ENCODE measurements at regions not wholly inside any gene's neighbourhood (a gene's known extent, or its start where the extent isn't known, plus 50 kb on each side); places are given as distances from the start of the nearest gene placed in this dataset.
"Not testable (repeated sequence)": the region's sequence is repeated elsewhere in the genome, so short reads cannot be mapped to it uniquely, and the experiment has no call there.

- Histone ChIP-seq H3K27me3 (ENCODE audit: control insufficient read depth, insufficient read depth, low read length) (no peaks in the 10 kb centered on the region), H3K4me3 (ENCODE audit: low read depth, low read length) (no peak overlapping the region), H3K36me3 (ENCODE audit: control insufficient read depth, insufficient read depth, low read length) (no peaks in the 10 kb centered on the region)
- ChIA-PET CTCF (interaction anchor here (0.7 kb wide), 1 partner anchor 1467 kb away, joined by 4 read pairs; no protein-coding TSS in a partner anchor), POLR2A (no interaction called here)
- no peak for DNase-seq (ENCODE audit: low read depth)
- TF ChIP-seq, protein P1, sequence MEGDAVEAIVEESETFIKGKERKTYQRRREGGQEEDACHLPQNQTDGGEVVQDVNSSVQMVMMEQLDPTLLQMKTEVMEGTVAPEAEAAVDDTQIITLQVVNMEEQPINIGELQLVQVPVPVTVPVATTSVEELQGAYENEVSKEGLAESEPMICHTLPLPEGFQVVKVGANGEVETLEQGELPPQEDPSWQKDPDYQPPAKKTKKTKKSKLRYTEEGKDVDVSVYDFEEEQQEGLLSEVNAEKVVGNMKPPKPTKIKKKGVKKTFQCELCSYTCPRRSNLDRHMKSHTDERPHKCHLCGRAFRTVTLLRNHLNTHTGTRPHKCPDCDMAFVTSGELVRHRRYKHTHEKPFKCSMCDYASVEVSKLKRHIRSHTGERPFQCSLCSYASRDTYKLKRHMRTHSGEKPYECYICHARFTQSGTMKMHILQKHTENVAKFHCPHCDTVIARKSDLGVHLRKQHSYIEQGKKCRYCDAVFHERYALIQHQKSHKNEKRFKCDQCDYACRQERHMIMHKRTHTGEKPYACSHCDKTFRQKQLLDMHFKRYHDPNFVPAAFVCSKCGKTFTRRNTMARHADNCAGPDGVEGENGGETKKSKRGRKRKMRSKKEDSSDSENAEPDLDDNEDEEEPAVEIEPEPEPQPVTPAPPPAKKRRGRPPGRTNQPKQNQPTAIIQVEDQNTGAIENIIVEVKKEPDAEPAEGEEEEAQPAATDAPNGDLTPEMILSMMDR (IDR thresholded peaks at IDR 0.05; ENCODE audit: insufficient read depth, low read depth, low read length): no peak
Observed at GRCh38 chr4:169898095-169898494, 128.1 kb downstream of the MFAP3L start.

GRCh38 chr4:169894767-169895166, 131.4 kb downstream of the MFAP3L start:
- CTCF ChIA-PET; DNase-seq (ENCODE audit: low read depth); H3K36me3 ChIP-seq (ENCODE audit: control insufficient read depth, insufficient read depth, low read length); H3K27me3 ChIP-seq (ENCODE audit: control insufficient read depth, insufficient read depth, low read length); H3K4me3 ChIP-seq (ENCODE audit: low read depth, low read length); POLR2A ChIA-PET: not testable (repeated sequence)

DNA sequence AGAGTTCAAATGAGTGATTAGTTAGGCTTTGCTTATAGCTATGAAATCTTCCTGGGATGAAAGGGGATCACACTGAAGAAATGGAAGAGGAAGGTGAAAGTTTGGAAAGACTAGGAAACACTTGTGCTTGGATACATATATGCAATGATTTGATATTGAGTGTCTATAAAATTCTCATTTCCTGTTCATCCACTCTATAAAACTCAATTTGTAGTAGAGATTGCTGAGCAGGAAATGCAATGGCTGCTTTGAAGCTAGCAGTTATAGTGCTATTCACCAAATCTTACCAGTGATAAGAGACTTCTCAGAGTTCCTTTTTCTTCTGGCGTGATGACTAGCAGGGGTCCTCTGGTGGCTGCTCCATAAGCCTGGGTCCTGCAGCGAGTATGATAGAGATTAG, 128.1 kb upstream of the HPF1 start:
- TF ChIP-seq, protein P1 (IDR thresholded peaks at IDR 0.05; ENCODE audit: insufficient read depth, low read depth, low read length): no peak
- Histone ChIP-seq H3K36me3 (ENCODE audit: control insufficient read depth, insufficient read depth, low read length) (no peaks in the 10 kb centered on the region), H3K4me3 (ENCODE audit: low read depth, low read length) (no peak overlapping the region), H3K27me3 (ENCODE audit: control insufficient read depth, insufficient read depth, low read length) (no peaks in the 10 kb centered on the region)
- DNase-seq (ENCODE audit: low read depth): no peak
- CTCF ChIA-PET: interaction anchor here (0.5 kb wide), 1 partner anchor 65 kb away, joined by 3 read pairs; no protein-coding TSS in a partner anchor
- POLR2A ChIA-PET: no interaction called here

- Histone ChIP-seq H3K27me3 (ENCODE audit: control insufficient read depth, insufficient read depth, low read length) (no peaks in the 10 kb centered on the region), H3K36me3 (ENCODE audit: control insufficient read depth, insufficient read depth, low read length) (no peaks in the 10 kb centered on the region), H3K4me3 (ENCODE audit: low read depth, low read length) (no peak overlapping the region)
- POLR2A ChIA-PET: no interaction called here
- TF ChIP-seq, protein P1 (IDR thresholded peaks at IDR 0.05; ENCODE audit: insufficient read depth, low read depth, low read length): no peak
- no peak for DNase-seq (ENCODE audit: low read depth)
- CTCF ChIA-PET: interaction anchor here (0.6 kb wide), 1 partner anchor 16 kb away, joined by 3 read pairs; no protein-coding TSS in a partner anchor
Observed at GRCh38 chr4:169881769-169882168, 124.0 kb upstream of the HPF1 start.

DNA sequence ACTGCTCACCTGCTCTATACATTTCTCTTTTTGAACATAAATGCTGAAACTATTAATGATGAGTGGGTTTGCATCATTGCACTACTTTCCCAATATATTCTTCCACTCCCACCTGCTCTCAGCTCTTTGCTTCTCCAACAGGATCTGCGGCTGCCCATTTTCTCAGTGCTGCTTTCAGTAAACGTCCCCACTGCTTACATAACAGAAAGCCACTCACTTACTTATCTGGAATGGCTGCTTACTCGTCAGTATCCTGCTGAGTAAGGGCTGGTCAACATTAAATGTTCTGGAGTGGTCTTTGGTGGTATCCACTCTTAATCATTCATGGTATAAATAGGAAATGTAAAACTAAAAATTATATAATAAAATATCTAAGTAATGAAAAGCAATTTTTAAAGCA, 112.8 kb upstream of the HPF1 start:
- POLR2A ChIA-PET: no interaction called here
- Histone ChIP-seq H3K36me3 (ENCODE audit: control insufficient read depth, insufficient read depth, low read length) (no peaks in the 10 kb centered on the region), H3K4me3 (ENCODE audit: low read depth, low read length) (no peak overlapping the region), H3K27me3 (ENCODE audit: control insufficient read depth, insufficient read depth, low read length) (no peaks in the 10 kb centered on the region)
- CTCF ChIA-PET: no interaction called here
- DNase-seq (ENCODE audit: low read depth): no peak
- TF ChIP-seq, protein P1 (IDR thresholded peaks at IDR 0.05; ENCODE audit: insufficient read depth, low read depth, low read length): no peak

- no peaks in the 10 kb centered on the region for H3K27me3 ChIP-seq (ENCODE audit: control insufficient read depth, insufficient read depth, low read length)
- no peaks in the 10 kb centered on the region for H3K36me3 ChIP-seq (ENCODE audit: control insufficient read depth, insufficient read depth, low read length)
- DNase-seq (ENCODE audit: low read depth): no peak
- CTCF ChIA-PET: no interaction called here
- POLR2A ChIA-PET: no interaction called here
- H3K4me3 ChIP-seq (ENCODE audit: low read depth, low read length): no peak overlapping the region
- TF ChIP-seq, protein P1 (IDR thresholded peaks at IDR 0.05; ENCODE audit: insufficient read depth, low read depth, low read length): no peak
Observed at GRCh38 chr4:169869490-169869889, 111.7 kb upstream of the HPF1 start.
